H1 (cell line): ENCODE measurements at regions not wholly inside any gene's neighbourhood (a gene's known extent, or its start where the extent isn't known, plus 50 kb on each side); places are given as distances from the start of the nearest gene placed in this dataset.

ENCODE experiments used
- BACH1 ChIP-seq: IDR thresholded peaks from 2 replicates; pipeline ENCODE4 v1.6.1; 2012; ENCODE audit warnings: low read length, improper control_type of control experiment
- CHD2 ChIP-seq: IDR thresholded peaks from 2 replicates; pipeline ENCODE4 v1.6.1; 2012; ENCODE audit warnings: low read length, improper control_type of control experiment
- GABPA ChIP-seq: IDR thresholded peaks from 2 replicates; pipeline ENCODE4 v1.6.1; 2011; ENCODE audit warnings: mild to moderate bottlenecking, low read length, moderate library complexity, borderline replicate concordance; ENCODE audit not compliant: insufficient read depth
- RBBP5 ChIP-seq: IDR thresholded peaks from 2 replicates; pipeline ENCODE4 v1.7.1; 2012; ENCODE audit warnings: low read depth, mild to moderate bottlenecking, inconsistent platforms, low read length, moderate library complexity, borderline replicate concordance
- TF ChIP-seq, protein P1 (sequence below): IDR thresholded peaks from 2 replicates; pipeline ENCODE4 v1.6.1; 2012; ENCODE audit warnings: inconsistent platforms

DNA sequence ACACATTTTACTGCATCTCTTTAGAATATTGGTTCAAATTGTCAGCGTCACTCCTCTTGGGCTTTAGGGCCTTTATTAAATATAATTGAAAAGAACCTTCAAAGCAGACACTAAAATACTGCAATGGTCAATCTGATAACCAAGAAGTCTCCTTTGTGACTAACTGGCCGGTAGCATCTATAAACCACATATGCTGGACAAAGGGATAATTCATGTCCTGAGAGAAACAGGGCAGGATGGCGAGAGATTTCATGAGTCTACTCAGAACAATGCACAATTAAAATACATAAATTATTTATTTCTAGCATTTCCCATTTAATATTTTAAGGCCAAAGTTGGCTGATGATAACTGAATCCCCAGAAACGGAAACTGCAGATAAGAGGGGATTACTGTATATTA, 1083.4 kb upstream of the CDH18 start (continued):
- no peak for TF ChIP-seq CHD2
- TF ChIP-seq BACH1 = no peak
- TF ChIP-seq, protein P1, sequence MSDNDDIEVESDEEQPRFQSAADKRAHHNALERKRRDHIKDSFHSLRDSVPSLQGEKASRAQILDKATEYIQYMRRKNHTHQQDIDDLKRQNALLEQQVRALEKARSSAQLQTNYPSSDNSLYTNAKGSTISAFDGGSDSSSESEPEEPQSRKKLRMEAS = no peak
- no peak for TF ChIP-seq GABPA
- no peak for TF ChIP-seq RBBP5
